Stimulated activated CD8-positive, alpha-beta memory T cell treated with anti-CD3 and anti-CD28 coated beads, Interleukin-2, amount 100 ng/mL, for 48 hours (primary cell): ENCODE measurements at regions not wholly inside any gene's neighbourhood (a gene's known extent, or its start where the extent isn't known, plus 50 kb on each side); places are given as distances from the start of the nearest gene placed in this dataset.
"Not testable (repeated sequence)": the region's sequence is repeated elsewhere in the genome, so short reads cannot be mapped to it uniquely, and the experiment has no call there.

Experiments used
- DNase-seq, 2 donors: peaks; one replicate each; pipeline ENCODE4 v3.0.0-alpha.2; 2020; ENCODE audit warnings: low read depth in 2 of 2

GRCh38 chr4:138509346-138509745, 267.2 kb upstream of the SLC7A11 start:
- DNase-seq, result no peak

GRCh38 chr4:138507522-138507921, 265.4 kb upstream of the SLC7A11 start:
- no peak for DNase-seq

- no peak for DNase-seq
Measured at GRCh38 chr4:138501614-138502013, 259.5 kb upstream of the SLC7A11 start.

GRCh38 chr4:138500869-138501268, 258.7 kb upstream of the SLC7A11 start:
- no peak for DNase-seq

- DNase-seq, result no peak
Measured at GRCh38 chr4:138499627-138500026, 257.5 kb upstream of the SLC7A11 start.

- DNase-seq, result no peak
Measured at GRCh38 chr4:138494931-138495330, 252.8 kb upstream of the SLC7A11 start.

GRCh38 chr4:138494116-138494515, 252.0 kb upstream of the SLC7A11 start:
- no peak for DNase-seq

GRCh38 chr4:138492176-138492575, 250.0 kb upstream of the SLC7A11 start:
- DNase-seq, result no peak

- no peak for DNase-seq
Measured at GRCh38 chr4:138488533-138488932, 246.4 kb upstream of the SLC7A11 start.

- no peak for DNase-seq
Measured at GRCh38 chr4:138487670-138488069, 245.5 kb upstream of the SLC7A11 start.

- no peak for DNase-seq
Measured at GRCh38 chr4:138487230-138487629, 245.1 kb upstream of the SLC7A11 start.

- no peak for DNase-seq
Measured at GRCh38 chr4:138485498-138485897, 243.3 kb upstream of the SLC7A11 start.

- no peak for DNase-seq
Measured at GRCh38 chr4:138475116-138475515, 233.0 kb upstream of the SLC7A11 start.

- no peak for DNase-seq
Measured at GRCh38 chr4:138473339-138473738, 231.2 kb upstream of the SLC7A11 start.

GRCh38 chr4:138460477-138461414, 218.6 kb upstream of the SLC7A11 start:
- no peak for DNase-seq

- no peak for DNase-seq
Measured at GRCh38 chr4:138458751-138459150, 216.6 kb upstream of the SLC7A11 start.

GRCh38 chr4:138456349-138456748, 214.2 kb upstream of the SLC7A11 start:
- DNase-seq, result not testable (repeated sequence)

- DNase-seq, result no peak
Measured at GRCh38 chr4:138455097-138455496, 212.9 kb upstream of the SLC7A11 start.

GRCh38 chr4:138452826-138453225, 210.7 kb upstream of the SLC7A11 start:
- no peak for DNase-seq

GRCh38 chr4:138451276-138451663, 209.1 kb upstream of the SLC7A11 start:
- DNase-seq, result no peak

- no peak for DNase-seq
Measured at GRCh38 chr4:138450546-138451275, 208.6 kb upstream of the SLC7A11 start.

GRCh38 chr4:138449938-138450337, 207.8 kb upstream of the SLC7A11 start:
- DNase-seq, result no peak

- DNase-seq, result no peak
Measured at GRCh38 chr4:138448169-138448568, 206.0 kb upstream of the SLC7A11 start.
